ENCODE measurements at regions not wholly inside any gene's neighbourhood (a gene's known extent, or its start where the extent isn't known, plus 50 kb on each side); places are given as distances from the start of the nearest gene placed in this dataset.

DNA sequence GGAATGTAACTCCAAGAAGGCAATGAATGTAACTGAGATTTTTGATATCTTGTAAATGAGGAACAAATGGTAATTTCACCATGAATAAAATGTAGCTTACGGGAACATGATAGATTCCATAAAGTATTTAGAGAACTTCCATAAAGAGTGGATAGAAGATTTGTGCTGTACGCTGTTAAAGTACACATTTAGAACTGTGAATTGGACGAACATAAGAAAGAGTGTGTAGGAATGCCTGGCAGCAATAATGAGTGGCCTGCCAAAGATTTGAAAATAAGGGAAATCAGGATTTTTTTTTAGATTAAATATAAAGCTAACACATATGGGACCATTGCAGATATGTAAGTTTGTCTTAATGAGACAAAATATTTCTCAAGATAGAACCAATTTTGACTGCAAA is 1153.3 kb upstream of the EYS start:
- TF ChIP-seq, protein P1, sequence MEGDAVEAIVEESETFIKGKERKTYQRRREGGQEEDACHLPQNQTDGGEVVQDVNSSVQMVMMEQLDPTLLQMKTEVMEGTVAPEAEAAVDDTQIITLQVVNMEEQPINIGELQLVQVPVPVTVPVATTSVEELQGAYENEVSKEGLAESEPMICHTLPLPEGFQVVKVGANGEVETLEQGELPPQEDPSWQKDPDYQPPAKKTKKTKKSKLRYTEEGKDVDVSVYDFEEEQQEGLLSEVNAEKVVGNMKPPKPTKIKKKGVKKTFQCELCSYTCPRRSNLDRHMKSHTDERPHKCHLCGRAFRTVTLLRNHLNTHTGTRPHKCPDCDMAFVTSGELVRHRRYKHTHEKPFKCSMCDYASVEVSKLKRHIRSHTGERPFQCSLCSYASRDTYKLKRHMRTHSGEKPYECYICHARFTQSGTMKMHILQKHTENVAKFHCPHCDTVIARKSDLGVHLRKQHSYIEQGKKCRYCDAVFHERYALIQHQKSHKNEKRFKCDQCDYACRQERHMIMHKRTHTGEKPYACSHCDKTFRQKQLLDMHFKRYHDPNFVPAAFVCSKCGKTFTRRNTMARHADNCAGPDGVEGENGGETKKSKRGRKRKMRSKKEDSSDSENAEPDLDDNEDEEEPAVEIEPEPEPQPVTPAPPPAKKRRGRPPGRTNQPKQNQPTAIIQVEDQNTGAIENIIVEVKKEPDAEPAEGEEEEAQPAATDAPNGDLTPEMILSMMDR (IDR thresholded peaks at IDR 0.05): no peak

DNA sequence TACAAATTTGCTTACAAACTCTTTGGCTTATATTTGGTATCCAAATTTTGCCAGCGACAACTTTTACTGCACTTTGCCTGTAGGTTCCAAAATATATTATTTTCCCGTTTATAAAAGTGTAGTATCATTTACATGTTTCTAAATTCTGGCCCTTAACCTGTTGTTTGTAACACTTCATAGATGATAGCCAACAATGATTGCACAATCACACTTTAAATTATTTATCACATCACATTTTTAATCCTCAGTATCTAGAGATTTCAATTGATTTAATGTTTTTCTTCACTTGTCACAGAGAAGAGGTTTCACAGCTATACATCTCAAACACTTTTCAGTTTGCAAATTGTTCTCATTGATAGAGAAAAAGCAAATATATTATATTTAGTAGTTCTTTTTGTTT is 1151.2 kb upstream of the EYS start:
- TF ChIP-seq, protein P1 (IDR thresholded peaks at IDR 0.05): no peak

GRCh38 chr6:66854014-66854413 is 1147.0 kb upstream of the EYS start:
- TF ChIP-seq, protein P1 (IDR thresholded peaks at IDR 0.05): no peak

DNA sequence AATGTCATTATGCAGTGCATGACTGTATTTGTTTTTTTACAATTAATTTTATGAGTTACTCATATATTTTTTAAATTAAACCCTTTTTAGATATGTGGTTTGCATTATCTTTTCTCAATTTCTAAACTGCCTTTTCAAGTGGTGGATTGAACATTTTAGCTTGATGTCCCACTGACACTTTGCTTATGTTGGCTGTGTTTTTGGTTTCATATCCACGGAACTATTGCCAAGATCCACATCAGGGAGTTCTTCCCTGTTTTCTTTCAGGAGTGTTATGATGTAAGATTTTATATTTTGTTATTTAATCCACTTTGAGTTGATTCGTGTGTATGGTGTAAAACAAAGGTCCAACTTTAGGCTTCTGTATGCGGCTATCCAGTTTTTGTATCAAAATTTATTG is 1144.9 kb upstream of the EYS start:
- TF ChIP-seq, protein P1 (IDR thresholded peaks at IDR 0.05): no peak

DNA sequence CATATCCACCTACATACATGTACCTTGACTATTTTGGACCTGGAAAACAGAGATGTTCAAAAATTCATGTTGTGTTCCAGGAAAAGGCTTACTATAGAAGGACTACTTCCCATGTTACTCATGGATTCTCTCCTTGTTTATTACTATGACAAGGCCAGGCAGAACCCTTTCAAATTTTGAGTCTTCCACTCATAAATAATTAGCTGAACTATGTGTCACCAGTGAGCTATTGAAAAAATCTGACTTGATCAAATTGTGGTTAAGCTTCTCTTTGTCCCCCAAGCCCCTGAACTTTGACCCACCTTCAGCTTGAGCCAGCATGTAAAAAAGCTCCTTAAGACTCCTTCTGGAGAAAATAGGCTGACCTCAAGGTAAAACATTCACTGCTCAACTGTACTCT is 1142.8 kb upstream of the EYS start:
- TF ChIP-seq, protein P1 (IDR thresholded peaks at IDR 0.05): no peak

DNA sequence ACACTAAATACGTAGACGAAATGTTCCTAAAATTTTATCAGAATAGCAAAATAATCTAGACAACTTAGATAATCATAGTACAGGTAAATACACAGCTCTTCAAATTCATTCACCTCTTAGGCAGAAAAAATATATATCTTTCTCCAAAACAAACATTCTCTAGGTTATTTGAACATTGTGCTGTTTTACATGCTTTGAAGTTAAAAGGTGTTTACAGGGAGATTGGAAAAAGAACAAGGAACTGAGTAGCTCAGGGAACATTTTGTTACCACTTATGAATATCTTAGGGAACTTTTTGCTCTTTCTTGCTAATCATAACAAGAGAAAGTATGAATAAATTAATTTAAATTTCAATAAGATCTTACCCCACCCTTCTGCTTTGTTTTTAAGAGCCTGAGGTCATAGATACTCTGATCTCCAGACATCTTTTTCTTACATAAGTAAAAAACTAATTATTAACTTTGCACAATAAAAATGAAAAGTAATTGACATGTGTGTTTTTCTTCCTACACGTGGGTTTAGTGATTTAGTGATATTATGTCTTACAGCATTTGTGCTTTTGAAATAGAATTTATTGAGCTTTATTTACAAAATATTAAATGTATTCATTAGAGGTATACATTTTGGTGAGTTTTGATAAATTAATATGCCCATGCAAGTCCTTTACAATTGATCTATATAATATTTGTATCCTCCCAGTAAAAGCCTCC is 1141.4 kb upstream of the EYS start:
- TF ChIP-seq, protein P1 (IDR thresholded peaks at IDR 0.05): no peak

DNA sequence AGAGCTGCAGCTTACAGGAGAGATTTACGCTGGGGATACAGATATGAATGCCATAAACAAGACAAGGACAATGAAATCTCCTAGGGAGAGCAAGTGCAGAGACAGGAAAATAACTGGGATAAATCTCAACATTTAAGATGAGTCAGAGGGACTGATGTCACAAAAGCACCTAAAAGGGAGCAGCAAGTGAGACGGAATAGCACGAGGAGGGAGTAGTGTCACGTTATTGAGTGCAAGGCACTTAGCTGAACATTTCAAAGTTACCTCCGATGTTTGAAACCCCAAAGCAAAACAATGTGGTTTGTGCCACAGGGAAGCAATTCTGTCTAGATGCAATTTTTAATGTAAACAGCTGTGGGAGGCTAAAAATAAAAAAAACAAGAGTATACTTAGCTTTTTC is 1131.7 kb upstream of the EYS start:
- TF ChIP-seq, protein P1 (IDR thresholded peaks at IDR 0.05): no peak

- TF ChIP-seq, protein P1 (IDR thresholded peaks at IDR 0.05): no peak
These were observed 1118.5 kb upstream of the EYS start for GRCh38 chr6:66825539-66825938.

Measured in LNCAP (cell line).